HUES6 (cell line): ENCODE measurements at regions not wholly inside any gene's neighbourhood (a gene's known extent, or its start where the extent isn't known, plus 50 kb on each side); places are given as distances from the start of the nearest gene placed in this dataset.
"Not testable (repeated sequence)": the region's sequence is repeated elsewhere in the genome, so short reads cannot be mapped to it uniquely, and the experiment has no call there.

Source experiments
- H3K27ac ChIP-seq: 2 replicates; pipeline ENCODE4 v1.7.0; 2013; ENCODE audit warnings: low read depth, mild to moderate bottlenecking, low read length, inconsistent platforms
- H3K27me3 ChIP-seq: 2 replicates; pipeline ENCODE4 v1.6.1; 2013; ENCODE audit warnings: low read length; ENCODE audit not compliant: control insufficient read depth, insufficient read depth
- H3K36me3 ChIP-seq: 2 replicates; pipeline ENCODE4 v1.6.1; 2013; ENCODE audit warnings: low read length; ENCODE audit not compliant: control insufficient read depth, insufficient read depth
- H3K4me1 ChIP-seq: 2 replicates; pipeline ENCODE4 v1.6.1; 2013; ENCODE audit warnings: low read length; ENCODE audit not compliant: control insufficient read depth, insufficient read depth
- H3K4me3 ChIP-seq: 2 replicates; pipeline ENCODE4 v1.5.1; 2013; ENCODE audit warnings: low read depth, low read length
- H3K9ac ChIP-seq: one replicate; pipeline ENCODE4 v1.6.1; 2013; ENCODE audit warnings: mild to moderate bottlenecking, low read length
- H3K9me3 ChIP-seq: 2 replicates; pipeline ENCODE4 v1.6.1; 2013; ENCODE audit warnings: low read depth, low read length; ENCODE audit not compliant: control insufficient read depth, insufficient read depth

DNA sequence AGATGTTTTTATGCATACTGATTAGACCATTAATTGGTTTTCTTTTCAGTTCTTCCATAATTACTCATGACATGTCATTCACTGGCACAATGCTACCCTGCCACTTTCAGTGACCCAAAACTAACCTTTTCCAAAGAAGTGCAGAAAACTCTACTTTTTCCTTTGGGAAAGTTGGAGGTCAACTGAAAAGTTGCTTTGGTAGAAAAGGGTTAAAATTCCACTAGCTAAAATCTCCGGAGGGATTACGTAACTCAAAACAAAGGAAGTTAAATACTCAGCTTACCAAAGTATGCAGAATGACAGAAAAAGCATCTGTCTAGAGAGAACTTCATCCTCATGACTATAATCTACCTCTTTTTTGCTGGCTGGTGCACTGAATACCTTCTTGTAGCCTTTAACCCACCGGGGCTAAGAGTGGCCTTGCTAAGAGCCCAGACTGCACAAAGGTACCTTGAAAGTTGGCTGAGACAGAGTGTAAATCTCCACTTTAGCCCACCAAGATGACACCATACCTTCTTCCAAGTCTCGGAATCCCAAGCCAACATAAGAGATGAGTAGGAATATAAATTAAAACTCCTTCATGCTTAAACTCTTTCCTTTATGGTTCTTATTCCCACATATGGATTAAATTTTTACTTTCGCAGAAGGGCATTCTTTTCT is 1099.5 kb upstream of the INTU start:
- Histone ChIP-seq H3K36me3 (no peaks in the 10 kb centered on the region), H3K27ac (no peak overlapping the region), H3K9me3 (no peaks in the 10 kb centered on the region), H3K4me1 (no peaks in the 10 kb centered on the region), H3K27me3 (no peaks in the 10 kb centered on the region), H3K9ac (no peak overlapping the region), H3K4me3 (no peak overlapping the region)

DNA sequence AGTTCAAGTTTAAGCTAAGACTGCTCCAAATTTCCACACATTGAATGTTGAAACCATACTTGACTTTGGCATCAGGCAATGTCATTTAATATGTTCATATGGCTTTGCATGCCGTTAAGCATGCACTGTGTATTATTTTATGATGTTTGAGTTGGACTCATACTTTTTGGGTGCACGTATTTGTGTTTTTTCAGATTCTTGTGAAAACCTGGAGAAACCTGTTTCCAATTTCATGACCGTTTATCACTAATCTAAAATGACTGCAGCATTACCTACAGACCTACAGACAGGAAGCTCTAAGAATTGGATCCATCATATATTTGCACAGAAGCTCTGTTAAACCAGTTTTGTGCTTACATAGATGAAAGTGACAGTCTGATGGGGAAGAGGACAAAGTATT is 1093.0 kb upstream of the INTU start:
- no peaks in the 10 kb centered on the region for H3K4me1 ChIP-seq
- no peaks in the 10 kb centered on the region for H3K9me3 ChIP-seq
- H3K9ac ChIP-seq: no peak overlapping the region
- H3K27me3 ChIP-seq: no peaks in the 10 kb centered on the region
- H3K27ac ChIP-seq: no peak overlapping the region
- no peaks in the 10 kb centered on the region for H3K36me3 ChIP-seq
- no peak overlapping the region for H3K4me3 ChIP-seq

DNA sequence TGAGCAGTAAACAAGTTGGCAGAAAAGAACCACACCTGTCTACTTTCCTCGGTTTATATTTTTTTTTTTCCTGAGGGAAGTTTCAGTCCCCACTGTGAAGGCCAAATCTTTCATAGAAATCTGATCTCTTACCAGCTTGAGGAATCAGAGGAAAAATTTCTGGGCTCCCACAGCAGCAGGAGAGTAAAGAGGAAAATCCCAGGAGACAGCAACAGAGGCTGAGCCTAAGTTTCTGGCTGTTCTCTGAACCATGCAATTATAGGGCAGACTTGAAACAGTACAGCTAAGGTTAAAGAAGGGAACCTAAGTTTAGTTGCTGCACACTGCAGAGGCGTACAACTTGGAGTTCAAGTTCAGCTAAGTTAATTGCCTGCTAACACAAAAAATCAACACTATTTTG is 1090.9 kb upstream of the INTU start:
- no peaks in the 10 kb centered on the region for H3K36me3 ChIP-seq
- no peaks in the 10 kb centered on the region for H3K9me3 ChIP-seq
- no peaks in the 10 kb centered on the region for H3K27me3 ChIP-seq
- H3K4me3 ChIP-seq: no peak overlapping the region
- H3K4me1 ChIP-seq: no peaks in the 10 kb centered on the region
- H3K9ac ChIP-seq: no peak overlapping the region
- no peak overlapping the region for H3K27ac ChIP-seq

DNA sequence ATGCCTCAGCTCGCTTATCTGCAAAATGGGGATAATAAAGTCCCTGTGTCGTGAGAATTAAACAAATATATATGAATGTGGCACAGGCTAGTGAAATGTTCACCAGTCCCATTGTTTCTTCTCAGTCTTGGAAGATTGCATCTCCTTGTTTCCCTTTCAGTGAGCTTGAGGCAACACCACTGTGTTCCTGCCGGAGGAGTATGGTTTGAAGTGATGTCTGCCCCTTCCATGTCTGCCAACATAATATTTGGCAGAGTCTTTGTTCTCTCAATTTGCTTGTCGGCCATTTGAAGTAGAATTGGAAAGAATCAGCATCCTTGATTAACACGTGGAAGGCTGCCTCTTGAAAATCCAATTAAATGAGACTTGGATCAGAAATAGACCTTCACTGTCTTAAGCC is 1088.5 kb upstream of the INTU start:
- H3K36me3 ChIP-seq: no peaks in the 10 kb centered on the region
- H3K27ac ChIP-seq: no peak overlapping the region

DNA sequence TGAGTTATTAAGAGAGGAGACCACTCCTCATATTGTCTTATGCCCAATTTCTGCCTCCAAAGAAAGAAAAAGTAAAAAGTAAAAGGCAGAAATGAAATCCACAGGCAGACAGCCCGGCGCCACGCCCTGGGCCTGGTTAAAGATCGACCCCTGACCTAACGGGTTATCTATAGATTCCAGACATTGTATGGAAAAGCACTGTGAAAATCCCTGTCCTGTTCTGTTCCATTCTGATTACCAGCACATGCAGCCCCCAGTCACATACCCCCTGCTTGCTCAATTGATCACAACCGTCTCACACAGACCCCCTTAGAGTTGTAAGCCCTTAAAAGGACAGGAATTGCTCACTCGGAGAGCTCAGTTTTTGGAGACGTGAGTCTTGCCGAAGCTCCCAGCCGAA is 1086.6 kb upstream of the INTU start:
- not testable (repeated sequence) for H3K4me3 ChIP-seq, H3K9me3 ChIP-seq, H3K27me3 ChIP-seq, H3K9ac ChIP-seq, H3K36me3 ChIP-seq, H3K27ac ChIP-seq, H3K4me1 ChIP-seq

More for the DNA sequence above, 1088.5 kb upstream of the INTU start:
- no peaks in the 10 kb centered on the region for H3K4me1 ChIP-seq
- H3K4me3 ChIP-seq: no peak overlapping the region
- no peaks in the 10 kb centered on the region for H3K27me3 ChIP-seq
- H3K9me3 ChIP-seq: no peaks in the 10 kb centered on the region
- H3K9ac ChIP-seq: no peak overlapping the region

DNA sequence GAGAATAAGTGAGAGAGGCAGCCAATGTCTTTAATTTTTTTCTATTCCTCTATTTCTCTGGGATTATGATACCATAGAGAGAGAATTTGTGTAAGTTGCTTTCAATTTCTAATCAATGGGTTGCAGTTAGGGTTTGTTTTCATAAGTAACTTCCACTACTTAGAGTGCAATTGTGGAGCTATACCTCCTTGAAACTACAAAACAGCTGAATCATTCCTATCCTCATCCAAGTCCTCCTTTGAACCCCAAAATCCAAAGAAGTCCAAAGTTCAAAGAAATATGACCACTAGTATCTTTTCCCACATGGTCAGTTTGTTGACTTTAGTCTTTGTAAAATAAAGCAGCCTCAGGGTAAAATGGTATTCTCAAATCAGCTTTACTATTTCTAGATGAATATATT is 1085.4 kb upstream of the INTU start:
- H3K27ac ChIP-seq: no peak overlapping the region
- H3K9me3 ChIP-seq: no peaks in the 10 kb centered on the region
- no peak overlapping the region for H3K9ac ChIP-seq
- no peaks in the 10 kb centered on the region for H3K36me3 ChIP-seq
- H3K27me3 ChIP-seq: no peaks in the 10 kb centered on the region
- H3K4me1 ChIP-seq: no peaks in the 10 kb centered on the region
- H3K4me3 ChIP-seq: no peak overlapping the region

DNA sequence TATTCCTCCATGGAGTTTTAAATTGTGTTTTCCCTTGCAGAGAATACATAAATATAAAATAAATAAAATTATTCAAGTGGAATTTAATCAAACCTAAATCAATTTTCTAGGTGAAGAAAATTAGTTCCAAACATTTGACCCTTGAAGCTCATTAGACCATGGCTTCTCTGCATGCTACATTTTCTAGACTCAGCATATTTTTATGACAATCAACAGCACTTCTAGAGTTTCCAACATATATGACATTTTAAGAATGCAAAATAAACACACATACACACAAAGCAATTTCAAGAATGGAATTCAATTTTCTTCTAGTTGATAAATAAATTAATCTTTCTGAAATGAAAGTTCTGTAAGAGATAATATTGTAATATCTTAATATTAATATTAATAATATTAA is 1083.9 kb upstream of the INTU start:
- no peaks in the 10 kb centered on the region for H3K4me1 ChIP-seq
- H3K36me3 ChIP-seq: no peaks in the 10 kb centered on the region
- no peak overlapping the region for H3K4me3 ChIP-seq
- no peaks in the 10 kb centered on the region for H3K27me3 ChIP-seq
- no peaks in the 10 kb centered on the region for H3K9me3 ChIP-seq
- no peak overlapping the region for H3K9ac ChIP-seq
- H3K27ac ChIP-seq: no peak overlapping the region

DNA sequence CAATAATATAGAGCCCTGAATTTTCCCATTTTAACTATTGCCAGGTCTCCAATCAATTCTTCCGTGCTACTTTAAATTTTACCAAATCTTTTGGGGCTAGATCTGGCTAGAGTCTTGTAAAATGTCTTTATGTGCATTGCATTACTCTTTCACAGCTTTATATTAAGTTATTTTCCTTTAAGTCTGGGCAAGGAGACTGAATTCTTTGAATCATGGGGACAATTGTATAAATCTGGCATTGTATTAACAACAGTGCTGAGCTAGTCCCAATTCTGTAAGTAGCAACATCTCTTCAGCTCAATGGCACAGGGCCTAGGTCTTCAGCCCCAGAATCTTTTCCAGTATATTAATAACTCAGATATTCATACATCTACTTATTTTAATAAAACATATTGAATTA is 1080.4 kb upstream of the INTU start:
- Histone ChIP-seq H3K4me1 (no peaks in the 10 kb centered on the region), H3K9ac (no peak overlapping the region), H3K27ac (no peak overlapping the region), H3K4me3 (no peak overlapping the region), H3K36me3 (no peaks in the 10 kb centered on the region), H3K27me3 (no peaks in the 10 kb centered on the region), H3K9me3 (no peaks in the 10 kb centered on the region)

DNA sequence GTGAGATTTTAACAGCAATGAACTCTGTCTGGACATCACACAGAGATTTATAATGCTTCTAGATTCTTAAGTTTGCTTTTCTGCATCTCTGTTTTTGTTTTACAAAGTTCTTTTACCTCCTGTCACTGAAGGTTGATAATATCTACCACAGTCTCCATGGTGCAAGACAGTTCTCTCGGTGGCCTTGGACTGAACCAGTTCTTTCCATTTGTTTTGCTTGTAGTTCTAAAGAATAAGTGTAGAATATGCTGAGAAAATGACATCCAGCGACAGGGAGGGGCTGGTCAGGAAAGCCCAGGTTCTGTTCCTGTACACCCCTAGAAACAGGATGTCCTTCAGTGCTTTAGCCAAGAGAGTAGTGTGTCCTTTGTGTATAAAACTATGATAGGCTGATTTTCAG is 1079.5 kb upstream of the INTU start:
- no peaks in the 10 kb centered on the region for H3K36me3 ChIP-seq
- no peaks in the 10 kb centered on the region for H3K9me3 ChIP-seq
- no peaks in the 10 kb centered on the region for H3K27me3 ChIP-seq
- H3K4me1 ChIP-seq: no peaks in the 10 kb centered on the region
- no peak overlapping the region for H3K27ac ChIP-seq
- H3K9ac ChIP-seq: no peak overlapping the region
- H3K4me3 ChIP-seq: no peak overlapping the region

DNA sequence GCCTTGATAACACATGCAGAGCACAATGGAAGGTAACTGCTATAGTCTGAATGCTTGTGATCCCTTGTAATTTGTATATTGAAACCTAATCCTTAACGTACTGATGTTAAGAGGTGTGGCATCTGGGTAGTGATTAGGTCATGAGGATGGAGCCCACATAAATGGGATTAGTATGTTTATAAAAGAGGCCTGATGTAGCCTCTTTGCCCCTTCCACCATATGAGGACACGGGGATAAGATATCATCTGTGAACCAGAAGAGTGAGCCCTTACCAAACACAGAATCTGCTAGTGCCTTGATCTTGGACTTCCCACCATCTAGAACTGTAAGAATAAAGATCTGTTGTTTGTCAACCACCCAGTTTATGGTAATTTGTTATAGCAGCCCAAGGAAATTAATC is 1074.2 kb upstream of the INTU start:
- Histone ChIP-seq H3K9ac (no peak overlapping the region), H3K9me3 (no peaks in the 10 kb centered on the region), H3K27me3 (no peaks in the 10 kb centered on the region), H3K27ac (no peak overlapping the region), H3K4me1 (no peaks in the 10 kb centered on the region), H3K4me3 (no peak overlapping the region), H3K36me3 (no peaks in the 10 kb centered on the region)

DNA sequence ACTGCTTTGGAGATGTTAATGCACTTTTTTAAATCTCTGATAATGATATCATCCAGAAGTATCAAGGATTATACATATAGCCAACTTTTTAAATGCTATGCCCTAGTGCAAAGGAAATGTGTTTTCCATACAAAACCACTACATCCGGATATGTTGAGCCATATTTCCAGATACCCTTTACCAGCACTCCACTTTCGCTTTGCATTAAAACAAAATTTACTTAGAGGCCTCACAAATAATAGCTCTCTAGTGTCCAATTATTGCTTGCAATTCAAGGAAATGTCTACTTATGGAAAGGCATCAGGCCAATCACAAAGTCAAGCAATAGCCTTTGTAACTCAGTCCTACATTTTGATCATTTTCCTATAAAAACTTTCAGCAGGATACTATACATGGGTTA is 1072.8 kb upstream of the INTU start:
- Histone ChIP-seq H3K27ac (no peak overlapping the region), H3K9me3 (no peaks in the 10 kb centered on the region), H3K36me3 (no peaks in the 10 kb centered on the region), H3K4me3 (no peak overlapping the region), H3K9ac (no peak overlapping the region), H3K4me1 (no peaks in the 10 kb centered on the region), H3K27me3 (no peaks in the 10 kb centered on the region)

DNA sequence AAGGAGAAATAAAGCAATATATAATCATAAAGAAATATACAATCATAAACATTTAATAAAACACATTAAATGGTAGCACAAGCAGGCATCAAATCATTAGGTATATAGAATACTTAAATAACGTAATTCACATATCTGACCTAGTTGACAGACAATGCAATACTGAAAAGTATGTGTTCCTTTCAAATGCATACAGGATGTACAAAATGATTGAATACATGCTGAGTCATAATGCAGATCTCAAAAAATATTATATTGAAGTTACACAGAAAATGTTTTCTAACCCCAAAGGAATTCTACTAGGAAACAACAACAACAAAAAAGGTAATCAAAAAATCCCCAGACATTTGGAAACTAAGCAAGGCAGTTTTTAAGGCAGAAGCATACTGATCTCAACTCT is 1072.0 kb upstream of the INTU start:
- Histone ChIP-seq H3K36me3 (no peaks in the 10 kb centered on the region), H3K9ac (no peak overlapping the region), H3K4me1 (no peaks in the 10 kb centered on the region), H3K27me3 (no peaks in the 10 kb centered on the region), H3K27ac (no peak overlapping the region), H3K4me3 (no peak overlapping the region), H3K9me3 (no peaks in the 10 kb centered on the region)
